ENCODE measurements at regions not wholly inside any gene's neighbourhood (a gene's known extent, or its start where the extent isn't known, plus 50 kb on each side); places are given as distances from the start of the nearest gene placed in this dataset.
"Not testable (repeated sequence)": the region's sequence is repeated elsewhere in the genome, so short reads cannot be mapped to it uniquely, and the experiment has no call there.

DNA sequence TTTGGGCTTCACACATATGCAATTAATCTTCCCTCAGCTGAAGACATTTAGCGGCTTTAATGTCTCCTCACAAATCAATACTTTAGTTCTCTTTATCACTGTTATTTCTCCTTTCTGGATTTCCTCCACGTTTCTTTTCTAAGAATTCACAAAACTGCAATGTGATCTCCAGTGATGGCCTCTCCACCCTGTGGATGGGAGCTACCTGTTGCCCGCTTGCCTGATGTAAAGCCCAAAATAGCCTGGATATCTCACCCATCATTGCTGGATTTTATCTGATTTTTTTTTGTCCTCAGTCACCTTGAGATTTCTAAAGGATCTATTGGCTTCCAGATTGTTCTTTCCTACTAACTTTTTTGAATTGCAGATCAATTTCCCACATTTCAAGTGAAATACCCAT lies 129.3 kb upstream of the FAM241A start:
- TF ChIP-seq, protein P1, sequence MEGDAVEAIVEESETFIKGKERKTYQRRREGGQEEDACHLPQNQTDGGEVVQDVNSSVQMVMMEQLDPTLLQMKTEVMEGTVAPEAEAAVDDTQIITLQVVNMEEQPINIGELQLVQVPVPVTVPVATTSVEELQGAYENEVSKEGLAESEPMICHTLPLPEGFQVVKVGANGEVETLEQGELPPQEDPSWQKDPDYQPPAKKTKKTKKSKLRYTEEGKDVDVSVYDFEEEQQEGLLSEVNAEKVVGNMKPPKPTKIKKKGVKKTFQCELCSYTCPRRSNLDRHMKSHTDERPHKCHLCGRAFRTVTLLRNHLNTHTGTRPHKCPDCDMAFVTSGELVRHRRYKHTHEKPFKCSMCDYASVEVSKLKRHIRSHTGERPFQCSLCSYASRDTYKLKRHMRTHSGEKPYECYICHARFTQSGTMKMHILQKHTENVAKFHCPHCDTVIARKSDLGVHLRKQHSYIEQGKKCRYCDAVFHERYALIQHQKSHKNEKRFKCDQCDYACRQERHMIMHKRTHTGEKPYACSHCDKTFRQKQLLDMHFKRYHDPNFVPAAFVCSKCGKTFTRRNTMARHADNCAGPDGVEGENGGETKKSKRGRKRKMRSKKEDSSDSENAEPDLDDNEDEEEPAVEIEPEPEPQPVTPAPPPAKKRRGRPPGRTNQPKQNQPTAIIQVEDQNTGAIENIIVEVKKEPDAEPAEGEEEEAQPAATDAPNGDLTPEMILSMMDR (IDR thresholded peaks at IDR 0.05; ENCODE audit: low read depth, low read length): no peak
- no peak for DNase-seq (ENCODE audit: low read depth in 2 of 2)
- H3K4me3 ChIP-seq (replicated peaks in 1 of 2; ENCODE audit: low read depth in 2 of 2, low read length in 2 of 2): no peak overlapping the region

DNA sequence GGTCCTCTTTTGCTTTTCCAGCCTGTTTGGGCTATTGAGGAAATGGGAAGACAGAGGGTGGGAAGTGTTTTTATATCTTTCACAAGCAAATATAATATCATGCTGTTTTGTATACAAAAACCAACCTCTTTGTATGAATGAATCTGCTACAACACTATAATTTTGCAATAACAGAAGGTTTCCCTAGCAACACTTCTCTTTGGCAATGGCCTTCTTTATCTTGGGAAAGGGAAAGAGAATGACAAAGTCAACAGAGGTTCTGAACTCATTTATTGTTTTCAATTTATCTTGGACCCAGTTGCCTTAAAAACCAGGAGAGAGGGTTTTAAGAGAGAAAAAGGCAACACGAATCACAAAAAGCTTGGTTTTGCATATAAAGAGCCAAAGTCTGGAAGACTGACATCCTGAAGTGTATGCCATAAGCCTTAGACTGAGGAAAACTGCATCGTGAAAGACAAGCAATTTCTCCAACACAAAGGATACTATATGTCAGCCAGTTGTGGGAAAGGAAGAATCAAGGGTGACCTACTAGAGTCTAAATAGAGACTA lies 121.8 kb upstream of the FAM241A start:
- TF ChIP-seq, protein P1 (IDR thresholded peaks at IDR 0.05; ENCODE audit: low read depth, low read length): no peak
- DNase-seq (ENCODE audit: low read depth in 2 of 2): no peak
- H3K4me3 ChIP-seq (replicated peaks in 1 of 2; ENCODE audit: low read depth in 2 of 2, low read length in 2 of 2): no peak overlapping the region

DNA sequence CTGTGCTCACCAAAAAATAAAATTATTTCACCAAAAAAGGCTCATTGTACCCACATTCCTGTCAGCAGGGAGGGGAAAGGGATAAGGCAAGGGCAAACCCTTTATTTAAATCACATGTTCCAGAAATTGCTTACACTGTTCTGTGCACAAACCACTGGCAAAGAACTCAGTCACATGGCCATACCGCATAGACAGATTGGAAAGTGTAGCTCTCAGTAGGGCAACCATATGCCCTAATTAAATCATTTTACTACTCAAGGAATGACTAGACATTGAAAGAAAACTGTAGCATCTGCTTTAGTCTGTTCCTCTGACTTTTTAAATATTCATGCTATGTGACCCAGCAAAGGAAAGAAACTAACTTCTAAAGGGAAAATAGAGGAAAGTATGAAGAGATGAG lies 119.2 kb upstream of the FAM241A start:
- TF ChIP-seq, protein P1 (IDR thresholded peaks at IDR 0.05; ENCODE audit: low read depth, low read length): no peak
- H3K4me3 ChIP-seq (replicated peaks in 1 of 2; ENCODE audit: low read depth in 2 of 2, low read length in 2 of 2): no peak overlapping the region
- DNase-seq (ENCODE audit: low read depth in 2 of 2): no peak

DNA sequence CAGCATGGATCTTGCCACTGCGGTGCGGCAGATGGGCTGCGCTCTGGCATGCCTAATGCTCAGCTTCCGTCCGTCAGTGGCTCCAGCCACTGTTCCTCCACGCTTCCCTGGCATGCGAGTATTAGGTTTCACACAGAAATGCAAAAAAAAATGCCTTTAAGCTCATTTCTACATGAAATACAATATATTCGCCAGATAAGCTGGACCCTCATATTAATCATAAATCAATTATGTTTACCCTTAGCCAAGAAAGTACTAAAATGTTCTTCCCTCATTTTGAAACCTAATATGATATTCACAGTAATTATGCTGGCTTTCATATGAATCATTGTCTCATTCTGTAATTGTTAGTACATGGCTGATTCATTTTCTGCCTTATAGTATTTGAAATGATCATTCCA lies 115.5 kb upstream of the FAM241A start:
- no peak for DNase-seq (ENCODE audit: low read depth in 2 of 2)
- no peak overlapping the region for H3K4me3 ChIP-seq (replicated peaks in 1 of 2; ENCODE audit: low read depth in 2 of 2, low read length in 2 of 2)
- TF ChIP-seq, protein P1 (IDR thresholded peaks at IDR 0.05; ENCODE audit: low read depth, low read length): no peak

DNA sequence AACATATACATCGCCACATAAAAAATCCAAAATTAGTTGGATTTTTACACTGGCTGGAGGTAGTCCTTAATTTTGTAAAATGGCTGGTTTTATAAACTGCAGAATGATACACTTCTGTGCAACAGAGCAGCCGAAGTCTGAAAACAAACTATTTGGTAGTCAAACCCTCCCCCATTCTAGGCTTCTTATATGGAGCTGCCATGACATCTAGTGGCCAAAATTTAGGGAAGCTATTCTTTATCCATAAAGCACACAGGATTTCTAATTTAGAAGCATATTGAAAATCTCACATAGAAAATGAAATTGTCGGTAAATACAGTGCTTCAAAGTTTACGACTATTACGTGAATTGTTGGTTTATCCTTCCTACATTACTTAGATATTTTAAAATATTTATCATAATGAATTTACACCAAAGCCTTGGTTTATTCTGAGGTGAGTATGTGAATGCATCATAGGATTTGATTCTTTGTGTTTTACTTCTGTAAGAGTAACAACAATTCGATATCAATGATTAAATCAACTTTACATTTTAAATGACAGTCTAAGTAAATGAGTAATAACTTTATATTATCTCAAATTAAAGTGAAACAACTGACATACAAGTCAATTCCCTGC lies 113.4 kb upstream of the FAM241A start:
- TF ChIP-seq, protein P1 (IDR thresholded peaks at IDR 0.05; ENCODE audit: low read depth, low read length): peak; percentile 64
- H3K4me3 ChIP-seq (replicated peaks in 1 of 2; ENCODE audit: low read depth in 2 of 2, low read length in 2 of 2): no peak overlapping the region
- peak; percentile 70 to 77 for DNase-seq (ENCODE audit: low read depth in 2 of 2)

DNA sequence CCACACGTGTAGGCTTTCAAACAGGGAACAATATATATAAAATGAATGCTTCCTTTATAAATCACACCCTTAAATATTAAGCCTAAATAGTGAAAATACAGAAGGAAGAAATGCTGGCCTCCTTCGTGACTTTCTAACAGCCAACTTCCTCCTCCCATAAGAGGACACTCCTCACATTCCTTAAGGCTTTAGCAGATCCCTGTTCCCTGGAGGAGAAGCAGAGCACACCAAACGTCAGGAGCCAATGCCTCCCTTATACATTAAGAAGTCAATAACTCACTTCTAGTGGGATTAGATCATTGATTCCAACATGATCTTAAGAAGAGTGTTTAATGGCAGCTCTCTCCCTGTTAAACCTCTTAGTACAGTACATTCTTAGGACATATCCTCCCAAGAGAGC lies 108.4 kb upstream of the FAM241A start:
- no peak for DNase-seq (ENCODE audit: low read depth in 2 of 2)
- H3K4me3 ChIP-seq (replicated peaks in 1 of 2; ENCODE audit: low read depth in 2 of 2, low read length in 2 of 2): no peak overlapping the region
- TF ChIP-seq, protein P1 (IDR thresholded peaks at IDR 0.05; ENCODE audit: low read depth, low read length): no peak

DNA sequence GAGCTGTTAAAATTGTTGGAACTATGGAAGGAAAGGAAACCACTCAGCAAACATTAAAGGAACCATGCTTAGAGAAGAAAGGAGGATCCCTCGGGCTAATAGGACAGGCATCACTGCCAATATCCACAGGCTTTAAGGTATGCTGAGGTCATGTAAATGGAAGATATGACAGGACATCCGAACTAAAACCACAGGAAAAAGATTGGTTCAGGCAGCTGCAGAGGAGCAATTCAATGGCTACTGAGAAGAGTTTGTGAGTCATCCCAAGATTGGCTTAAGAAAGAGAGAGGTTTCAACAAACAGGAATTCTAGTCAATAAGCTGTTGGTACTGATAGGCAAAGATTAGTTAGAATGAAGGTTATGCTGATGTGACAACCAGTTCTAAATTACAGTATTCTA lies 106.4 kb upstream of the FAM241A start:
- no peak overlapping the region for H3K4me3 ChIP-seq (replicated peaks in 1 of 2; ENCODE audit: low read depth in 2 of 2, low read length in 2 of 2)
- peak in 1 of 2 donors; percentile 53 for DNase-seq (ENCODE audit: low read depth in 2 of 2)
- TF ChIP-seq, protein P1 (IDR thresholded peaks at IDR 0.05; ENCODE audit: low read depth, low read length): no peak

DNA sequence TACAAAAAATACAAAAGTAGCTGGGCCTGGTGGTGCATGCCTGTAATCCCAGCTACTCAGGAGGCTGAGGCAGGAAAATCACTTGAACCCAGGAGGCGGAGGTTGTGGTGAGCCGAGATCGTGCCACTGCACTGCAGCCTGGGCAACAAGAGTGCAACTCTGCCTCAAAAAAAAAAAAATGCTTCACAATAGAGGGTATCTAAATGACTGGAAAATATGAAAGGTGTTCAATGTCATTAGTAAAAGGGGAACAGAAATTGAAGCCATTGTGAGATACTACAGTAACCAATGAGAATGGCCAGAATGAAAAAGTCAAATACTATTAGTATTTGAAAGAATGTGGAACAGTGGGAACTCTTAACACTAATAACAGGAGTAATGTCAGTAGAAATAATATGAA lies 96.1 kb upstream of the FAM241A start:
- not testable (repeated sequence) for H3K4me3 ChIP-seq (replicated peaks in 1 of 2; ENCODE audit: low read depth in 2 of 2, low read length in 2 of 2)

More for the DNA sequence above, 96.1 kb upstream of the FAM241A start:
- DNase-seq (ENCODE audit: low read depth in 2 of 2): not testable (repeated sequence)
